ENCODE measurements at regions not wholly inside any gene's neighbourhood (a gene's known extent, or its start where the extent isn't known, plus 50 kb on each side); places are given as distances from the start of the nearest gene placed in this dataset.

- TF ChIP-seq CTCF (IDR thresholded peaks at IDR 0.05 in 8 of 11, conservative IDR thresholded peaks at IDR 0.05 in 3 of 11) (no peak), POLR2AphosphoS5 (IDR thresholded peaks at IDR 0.05) (no peak)
Measured at GRCh38 chr6:9620687-9621086, 794.2 kb downstream of the TFAP2A start.

All from spleen (tissue), 7 donors.